GM10266 (cell line): ENCODE measurements at regions not wholly inside any gene's neighbourhood (a gene's known extent, or its start where the extent isn't known, plus 50 kb on each side); places are given as distances from the start of the nearest gene placed in this dataset.
"Not testable (repeated sequence)": the region's sequence is repeated elsewhere in the genome, so short reads cannot be mapped to it uniquely, and the experiment has no call there.

Experiments
- DNase-seq: peaks from one replicate; pipeline ENCODE4 v3.0.0; 2012; ENCODE audit errors: extremely low spot score
- CTCF ChIP-seq: IDR thresholded peaks from 2 replicates; pipeline ENCODE4 v1.5.1; 2012; ENCODE audit warnings: mild to moderate bottlenecking, low read depth; ENCODE audit not compliant: control insufficient read depth, insufficient read depth; ENCODE audit errors: missing control alignments

- no peak for DNase-seq
- TF ChIP-seq CTCF: no peak
Observed at GRCh38 chr7:114148779-114149178, 230.0 kb upstream of the PPP1R3A start.

GRCh38 chr7:114141415-114141814 is 222.6 kb upstream of the PPP1R3A start:
- DNase-seq: no peak
- no peak for TF ChIP-seq CTCF

DNA sequence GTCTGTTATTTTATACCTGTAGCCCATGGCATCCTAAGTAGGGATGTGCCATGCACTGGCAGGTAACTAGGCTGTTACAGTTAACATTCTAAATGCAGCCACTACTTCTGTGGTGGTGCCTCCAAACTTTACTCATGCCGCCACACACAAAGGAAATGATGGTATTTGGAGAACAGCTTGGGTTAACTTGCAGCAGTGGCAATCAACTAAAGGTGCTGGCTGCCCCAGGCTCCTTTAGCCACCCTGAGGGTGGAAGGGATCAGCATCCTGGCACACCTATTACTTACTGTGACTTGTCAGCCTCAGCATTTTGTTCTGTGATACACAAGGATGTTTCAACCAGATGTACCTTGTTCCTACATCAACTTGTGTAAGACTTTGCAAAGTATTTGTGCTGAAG is 221.8 kb upstream of the PPP1R3A start:
- TF ChIP-seq CTCF: no peak
- DNase-seq: no peak

DNA sequence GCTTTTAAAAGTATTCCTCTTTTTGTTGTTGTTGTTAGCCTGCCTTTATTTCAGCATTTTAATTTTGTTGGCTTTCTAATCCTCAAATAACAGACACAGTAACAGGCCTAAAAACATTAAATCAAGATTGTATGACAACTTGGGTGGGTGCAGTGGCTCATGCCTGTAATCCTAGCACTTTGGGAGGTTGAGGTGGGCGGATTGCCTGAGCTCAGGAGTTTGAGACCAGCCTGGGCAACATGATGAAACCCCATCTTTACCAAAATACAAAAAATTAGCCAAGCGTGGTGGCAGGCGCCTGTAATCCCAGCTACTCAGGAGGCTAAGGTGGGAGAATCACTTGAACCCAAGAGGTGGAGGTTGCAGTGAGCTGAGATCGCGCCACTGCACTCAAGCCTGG is 220.9 kb upstream of the PPP1R3A start:
- DNase-seq: not testable (repeated sequence)

DNA sequence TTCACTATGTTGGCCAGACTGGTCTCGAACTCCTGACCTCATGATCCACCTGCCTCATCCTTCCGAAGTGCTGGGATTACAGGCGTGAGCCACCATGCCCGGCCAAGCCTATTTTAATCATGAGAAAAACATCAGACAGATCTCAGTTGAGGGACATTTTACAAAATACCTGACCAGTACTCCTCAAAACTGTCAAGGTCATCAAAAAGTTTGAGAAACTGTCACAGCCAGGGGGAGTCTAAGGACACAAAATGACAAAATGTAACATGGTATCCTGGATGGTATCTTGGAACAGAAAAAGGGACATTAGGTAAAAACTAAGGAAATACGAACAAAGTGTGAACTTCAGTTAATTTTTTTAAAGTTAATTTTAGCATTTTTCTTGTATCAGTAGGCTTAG is 219.8 kb upstream of the PPP1R3A start:
- no peak for DNase-seq
- TF ChIP-seq CTCF: no peak

GRCh38 chr7:114133717-114134116 is 214.9 kb upstream of the PPP1R3A start:
- TF ChIP-seq CTCF: no peak
- no peak for DNase-seq

- TF ChIP-seq CTCF: no peak
- DNase-seq: no peak
Observed at GRCh38 chr7:114130866-114131265, 212.1 kb upstream of the PPP1R3A start.

GRCh38 chr7:114128880-114129279 is 210.1 kb upstream of the PPP1R3A start:
- DNase-seq: no peak
- TF ChIP-seq CTCF: no peak
